Neural progenitor cell (in vitro differentiated cells): ENCODE measurements at regions not wholly inside any gene's neighbourhood (a gene's known extent, or its start where the extent isn't known, plus 50 kb on each side); places are given as distances from the start of the nearest gene placed in this dataset.

Source experiments
- EZH2 ChIP-seq: fragments of 200-600 bp; sonication (generic); IDR thresholded peaks from 2 replicates; pipeline ENCODE4 v1.6.1; 2017; ENCODE audit warnings: antibody characterized with exemption, mild to moderate bottlenecking, moderate library complexity
- TF ChIP-seq, protein P1 (sequence below): fragments of 200-600 bp; sonication (generic); IDR thresholded peaks from 2 replicates; pipeline ENCODE4 v1.5.1; 2017; ENCODE audit warnings: antibody characterized with exemption, mild to moderate bottlenecking

- TF ChIP-seq, protein P1, sequence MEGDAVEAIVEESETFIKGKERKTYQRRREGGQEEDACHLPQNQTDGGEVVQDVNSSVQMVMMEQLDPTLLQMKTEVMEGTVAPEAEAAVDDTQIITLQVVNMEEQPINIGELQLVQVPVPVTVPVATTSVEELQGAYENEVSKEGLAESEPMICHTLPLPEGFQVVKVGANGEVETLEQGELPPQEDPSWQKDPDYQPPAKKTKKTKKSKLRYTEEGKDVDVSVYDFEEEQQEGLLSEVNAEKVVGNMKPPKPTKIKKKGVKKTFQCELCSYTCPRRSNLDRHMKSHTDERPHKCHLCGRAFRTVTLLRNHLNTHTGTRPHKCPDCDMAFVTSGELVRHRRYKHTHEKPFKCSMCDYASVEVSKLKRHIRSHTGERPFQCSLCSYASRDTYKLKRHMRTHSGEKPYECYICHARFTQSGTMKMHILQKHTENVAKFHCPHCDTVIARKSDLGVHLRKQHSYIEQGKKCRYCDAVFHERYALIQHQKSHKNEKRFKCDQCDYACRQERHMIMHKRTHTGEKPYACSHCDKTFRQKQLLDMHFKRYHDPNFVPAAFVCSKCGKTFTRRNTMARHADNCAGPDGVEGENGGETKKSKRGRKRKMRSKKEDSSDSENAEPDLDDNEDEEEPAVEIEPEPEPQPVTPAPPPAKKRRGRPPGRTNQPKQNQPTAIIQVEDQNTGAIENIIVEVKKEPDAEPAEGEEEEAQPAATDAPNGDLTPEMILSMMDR = no peak
- TF ChIP-seq EZH2 = no peak
These were observed 314.8 kb downstream of the MBD2 start for GRCh38 chr18:53909668-53910067.
